ENCODE measurements at regions not wholly inside any gene's neighbourhood (a gene's known extent, or its start where the extent isn't known, plus 50 kb on each side); places are given as distances from the start of the nearest gene placed in this dataset.

DNA sequence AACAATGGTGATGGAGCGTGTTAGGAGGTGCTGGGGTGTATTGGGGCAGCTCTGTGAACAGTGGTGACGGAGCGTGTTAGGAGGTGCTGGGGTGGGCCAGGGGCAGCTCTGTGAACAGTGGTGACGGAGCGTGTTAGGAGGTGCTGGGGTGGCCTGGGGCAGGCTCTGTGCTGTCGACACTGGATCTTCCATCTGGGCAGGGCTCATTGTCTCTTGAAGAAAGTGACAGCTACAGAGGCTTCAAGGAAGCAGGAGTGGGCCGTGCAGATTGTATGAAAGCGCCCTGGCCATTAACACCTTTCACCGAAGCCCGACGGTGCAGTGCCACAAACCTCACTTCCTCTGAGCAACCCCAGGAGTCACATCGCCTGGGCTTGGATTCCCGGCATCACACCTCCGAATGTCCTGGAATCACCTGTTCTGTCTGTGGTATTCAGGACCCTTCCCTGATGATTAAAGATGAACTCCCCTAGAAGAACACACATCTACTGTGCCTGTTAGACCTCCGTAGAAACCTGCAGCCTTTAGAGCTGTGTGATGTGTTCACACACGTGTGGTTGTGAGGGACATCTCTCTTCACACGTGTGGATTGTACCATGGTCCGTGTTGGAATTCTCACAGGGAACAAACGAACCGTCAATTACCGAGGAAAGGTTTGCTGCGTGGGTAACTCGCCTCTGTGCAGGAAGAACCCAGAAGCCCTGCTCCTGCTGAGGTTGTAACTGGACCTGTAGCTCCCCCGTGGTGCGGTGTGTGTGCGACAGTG is 377.7 kb downstream of the THBS2 start:
- Histone ChIP-seq H3K4me3 (no peak overlapping the region), H3K9me3 (no peaks in the 10 kb centered on the region), H3K27me3 (peaks cover 0 to 4% of the 10 kb centered on the region in 2 donors), H3K27ac (no peak overlapping the region), H3K36me3 (no peaks in the 10 kb centered on the region), H3K4me1 (peaks cover 0 to 6% (median 0%) of the 10 kb centered on the region in 4 donors)
- WGBS, 2 donors = 89 to 91% methylated on average over 25 to 26 of the region's 26 CpGs
- DNase-seq (ENCODE audit: low spot score in 2 of 2) = no peak
- TF ChIP-seq, protein P1, sequence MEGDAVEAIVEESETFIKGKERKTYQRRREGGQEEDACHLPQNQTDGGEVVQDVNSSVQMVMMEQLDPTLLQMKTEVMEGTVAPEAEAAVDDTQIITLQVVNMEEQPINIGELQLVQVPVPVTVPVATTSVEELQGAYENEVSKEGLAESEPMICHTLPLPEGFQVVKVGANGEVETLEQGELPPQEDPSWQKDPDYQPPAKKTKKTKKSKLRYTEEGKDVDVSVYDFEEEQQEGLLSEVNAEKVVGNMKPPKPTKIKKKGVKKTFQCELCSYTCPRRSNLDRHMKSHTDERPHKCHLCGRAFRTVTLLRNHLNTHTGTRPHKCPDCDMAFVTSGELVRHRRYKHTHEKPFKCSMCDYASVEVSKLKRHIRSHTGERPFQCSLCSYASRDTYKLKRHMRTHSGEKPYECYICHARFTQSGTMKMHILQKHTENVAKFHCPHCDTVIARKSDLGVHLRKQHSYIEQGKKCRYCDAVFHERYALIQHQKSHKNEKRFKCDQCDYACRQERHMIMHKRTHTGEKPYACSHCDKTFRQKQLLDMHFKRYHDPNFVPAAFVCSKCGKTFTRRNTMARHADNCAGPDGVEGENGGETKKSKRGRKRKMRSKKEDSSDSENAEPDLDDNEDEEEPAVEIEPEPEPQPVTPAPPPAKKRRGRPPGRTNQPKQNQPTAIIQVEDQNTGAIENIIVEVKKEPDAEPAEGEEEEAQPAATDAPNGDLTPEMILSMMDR (IDR thresholded peaks at IDR 0.05) = no peak
- TF ChIP-seq POLR2A (IDR thresholded peaks at IDR 0.05) (no peak), EP300 (IDR thresholded peaks at IDR 0.05) (no peak)

DNA sequence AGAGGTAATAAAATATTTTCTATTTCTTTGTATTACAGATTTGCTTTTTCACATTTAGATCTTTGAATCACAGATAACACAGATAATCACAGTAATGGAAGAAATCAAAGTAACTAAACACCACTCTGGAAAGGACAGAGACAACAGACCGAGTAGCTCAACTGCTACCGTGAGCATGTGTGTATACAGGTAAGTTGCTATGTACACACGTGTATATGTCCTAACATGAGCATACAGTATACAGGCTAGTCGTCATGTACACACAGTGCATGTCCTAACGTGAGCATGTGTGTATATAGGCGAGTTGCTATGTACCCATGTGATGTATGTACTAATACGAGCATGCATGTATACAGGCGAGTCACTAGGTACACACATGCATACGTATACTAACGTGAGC is 379.0 kb downstream of the THBS2 start:
- H3K4me3 ChIP-seq = no peak overlapping the region
- no peaks in the 10 kb centered on the region for H3K9me3 ChIP-seq
- peaks cover 0 to 6% (median 0%) of the 10 kb centered on the region in 4 donors for H3K4me1 ChIP-seq
- TF ChIP-seq POLR2A (IDR thresholded peaks at IDR 0.05) (no peak), EP300 (IDR thresholded peaks at IDR 0.05) (no peak)
- TF ChIP-seq, protein P1 (IDR thresholded peaks at IDR 0.05) = no peak
- WGBS, 2 donors = 93 to 95% methylated on average over 10 of the region's 10 CpGs
- H3K36me3 ChIP-seq = no peaks in the 10 kb centered on the region
- DNase-seq (ENCODE audit: low spot score in 2 of 2) = no peak
- H3K27me3 ChIP-seq = peaks cover 0 to 4% of the 10 kb centered on the region in 2 donors
- no peak overlapping the region for H3K27ac ChIP-seq

DNA sequence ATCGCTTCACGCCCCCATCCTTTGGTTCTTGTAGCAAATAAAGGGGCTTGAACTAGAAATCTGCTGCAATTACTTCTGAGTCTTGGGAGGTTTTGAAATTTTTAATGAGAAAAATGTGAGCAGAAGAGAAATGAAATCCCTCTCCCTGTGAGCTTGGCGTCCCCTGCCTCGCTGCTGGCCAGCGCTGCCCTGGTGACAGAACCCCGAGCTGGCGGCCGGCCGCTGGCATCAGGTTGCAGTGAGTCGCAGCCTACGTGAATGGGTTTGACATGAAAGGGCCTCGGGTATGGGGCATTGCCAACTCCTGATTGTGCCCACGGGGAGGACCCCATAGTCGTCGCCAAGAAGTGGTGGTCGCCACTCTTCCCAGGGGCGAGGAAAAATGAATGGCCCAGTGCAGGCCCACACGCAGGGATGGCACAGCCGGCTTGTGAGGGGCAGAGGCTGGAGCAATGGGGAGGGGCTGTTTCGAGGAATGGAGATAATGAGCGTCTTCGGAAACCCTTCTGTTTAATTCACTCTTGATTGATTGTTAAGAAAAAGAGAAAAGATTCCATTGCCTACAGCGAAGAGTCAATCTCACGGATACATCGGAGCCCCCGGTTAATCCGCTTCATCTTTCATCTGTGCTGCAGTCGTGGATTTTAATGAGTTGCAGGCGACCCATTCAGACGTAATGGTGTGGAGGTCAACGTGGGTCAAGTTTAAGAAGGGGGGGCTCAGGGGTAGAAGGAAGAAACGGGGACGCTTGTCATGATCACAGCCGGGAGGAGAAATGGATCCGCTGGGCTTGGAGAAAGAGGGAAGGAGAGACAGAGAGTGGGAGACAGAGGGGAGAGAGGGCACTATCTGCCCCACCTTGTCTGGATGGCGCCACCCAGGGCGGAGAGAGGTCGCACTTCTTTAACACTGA is 380.1 kb downstream of the THBS2 start:
- TF ChIP-seq EP300 (IDR thresholded peaks at IDR 0.05) (no peak), POLR2A (IDR thresholded peaks at IDR 0.05) (no peak)
- TF ChIP-seq, protein P1 (IDR thresholded peaks at IDR 0.05) = no peak
- Histone ChIP-seq H3K4me1 (peaks cover 0 to 6% (median 0%) of the 10 kb centered on the region in 4 donors), H3K36me3 (no peaks in the 10 kb centered on the region), H3K27ac (no peak overlapping the region), H3K9me3 (no peaks in the 10 kb centered on the region), H3K27me3 (peaks cover 0 to 4% of the 10 kb centered on the region in 2 donors), H3K4me3 (no peak overlapping the region)
- WGBS, 2 donors = 78 to 84% methylated on average over 38 of the region's 38 CpGs
- no peak for DNase-seq (ENCODE audit: low spot score in 2 of 2)

DNA sequence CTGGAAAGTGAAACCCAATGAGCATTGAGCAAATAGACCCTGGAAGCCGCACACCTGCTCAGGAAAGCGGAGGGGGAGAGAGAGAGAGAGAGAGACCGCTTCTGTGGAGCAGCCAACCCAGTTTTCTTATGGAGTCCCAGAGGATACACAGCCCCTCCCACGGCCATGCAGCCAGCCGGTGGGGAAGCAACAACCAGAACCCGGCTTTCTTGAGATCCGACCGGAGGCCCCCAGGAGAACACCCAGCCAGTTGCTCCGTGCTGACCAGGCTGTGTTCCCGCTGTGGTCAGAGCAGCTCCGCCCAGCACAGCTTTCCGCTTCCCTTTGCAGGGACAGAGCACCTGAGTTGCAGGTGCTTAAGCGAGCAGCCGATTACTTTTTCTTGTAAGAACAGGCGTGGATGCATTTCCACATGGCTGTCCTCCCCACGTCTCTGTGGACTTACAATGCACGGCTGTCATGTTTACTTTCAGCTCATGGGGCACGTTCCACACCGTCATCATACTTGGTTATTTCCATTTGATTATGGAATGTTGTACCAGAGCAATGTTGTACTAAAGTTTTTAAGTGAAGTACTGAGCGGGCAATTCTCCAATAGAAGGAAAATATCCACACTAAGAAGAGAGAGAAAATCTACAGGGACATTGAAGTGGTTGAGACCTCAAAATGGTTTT is 381.9 kb downstream of the THBS2 start:
- DNase-seq (ENCODE audit: low spot score in 2 of 2) = no peak
- Histone ChIP-seq H3K4me1 (peaks cover 0 to 10% (median 0%) of the 10 kb centered on the region in 4 donors), H3K27ac (no peak overlapping the region), H3K4me3 (no peak overlapping the region), H3K27me3 (peaks cover 0 to under 1% of the 10 kb centered on the region in 2 donors), H3K9me3 (no peaks in the 10 kb centered on the region), H3K36me3 (no peaks in the 10 kb centered on the region)
- TF ChIP-seq, protein P1 (IDR thresholded peaks at IDR 0.05) = no peak
- no peak for TF ChIP-seq EP300 (IDR thresholded peaks at IDR 0.05)
- TF ChIP-seq POLR2A (IDR thresholded peaks at IDR 0.05) = no peak
- WGBS, 2 donors = 54 to 57% methylated on average over 20 of the region's 20 CpGs

Data from tibial nerve (tissue), 4 donors.